ENCODE measurements at regions not wholly inside any gene's neighbourhood (a gene's known extent, or its start where the extent isn't known, plus 50 kb on each side); places are given as distances from the start of the nearest gene placed in this dataset.

DNA sequence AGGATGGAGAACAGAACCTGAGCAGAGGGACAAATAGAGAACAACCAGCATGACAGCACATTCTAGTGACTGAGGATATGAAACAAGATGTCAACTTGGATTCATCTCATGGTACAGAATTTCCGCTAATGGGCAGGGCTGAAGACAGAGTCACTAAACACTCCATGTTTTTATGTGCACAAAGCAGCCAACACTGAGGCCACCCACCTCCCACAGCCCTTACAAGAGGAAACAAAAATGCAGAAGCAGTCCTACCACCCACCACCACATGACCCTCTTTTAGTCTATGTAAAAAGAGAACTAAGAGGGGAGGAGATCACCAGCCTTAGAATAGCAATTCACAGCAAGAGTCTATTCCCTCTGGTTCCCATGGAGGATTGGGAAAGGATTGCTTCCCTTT is 131.4 kb upstream of the UBE2E2 start:
- no peak for TF ChIP-seq CTCF (conservative IDR thresholded peaks at IDR 0.05; ENCODE audit: low read depth, low read length)
- TF ChIP-seq EZH2 (IDR thresholded peaks at IDR 0.05; ENCODE audit: borderline replicate concordance, low read depth, low read length, poor library complexity, severe bottlenecking), result no peak
